Anterior cingulate cortex (tissue), 58 donors: ENCODE measurements at regions not wholly inside any gene's neighbourhood (a gene's known extent, or its start where the extent isn't known, plus 50 kb on each side); places are given as distances from the start of the nearest gene placed in this dataset.

Source experiments
- DNase-seq, 58 donors: peaks; one replicate each; lab custom pipeline; 2025; lab: John Stamatoyannopoulos, UW

GRCh38 chr18:47492691-47493090 lies 241.2 kb upstream of the SKOR2 start:
- DNase-seq = no peak

DNA sequence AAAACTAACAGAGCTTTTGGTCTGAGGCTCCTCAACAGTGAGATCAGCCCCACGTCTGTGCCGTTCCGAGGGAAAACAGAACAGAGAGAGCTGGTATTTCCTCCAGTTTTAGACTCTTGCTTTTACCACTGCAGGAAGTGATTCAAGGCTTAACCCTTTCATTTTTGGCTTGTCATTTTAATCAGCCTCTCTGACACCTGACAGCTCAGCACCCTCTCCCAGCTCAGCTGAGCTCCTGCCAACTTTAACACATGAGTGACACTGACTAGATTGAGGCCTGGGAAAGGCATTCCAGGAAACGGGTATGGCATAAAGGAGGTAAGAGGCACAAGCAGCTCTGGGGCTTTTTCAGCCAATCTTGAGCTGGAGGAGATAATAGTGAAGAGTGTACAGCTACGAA lies 239.4 kb upstream of the SKOR2 start:
- no peak for DNase-seq

GRCh38 chr18:47485221-47485797 lies 233.8 kb upstream of the SKOR2 start:
- no peak for DNase-seq

DNA sequence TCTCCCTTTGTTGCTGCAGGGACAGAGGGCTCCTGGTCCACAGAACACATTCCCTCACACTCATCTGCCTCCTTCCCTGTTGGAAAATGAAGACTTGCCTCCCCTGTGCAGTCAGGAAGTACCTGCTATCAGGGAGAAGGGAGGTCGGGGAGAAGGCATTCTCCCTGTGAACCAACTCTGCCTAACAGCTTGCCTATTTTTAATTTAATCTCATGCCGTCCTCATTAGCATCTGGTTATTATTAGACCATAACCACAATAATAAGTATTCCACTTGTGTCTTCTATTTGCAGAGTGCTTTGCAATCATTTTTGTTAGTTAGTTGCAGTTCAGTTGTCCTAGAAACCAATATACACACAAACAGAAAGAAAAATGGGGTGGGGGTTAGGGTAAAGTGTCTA lies 232.6 kb upstream of the SKOR2 start:
- DNase-seq = no peak

DNA sequence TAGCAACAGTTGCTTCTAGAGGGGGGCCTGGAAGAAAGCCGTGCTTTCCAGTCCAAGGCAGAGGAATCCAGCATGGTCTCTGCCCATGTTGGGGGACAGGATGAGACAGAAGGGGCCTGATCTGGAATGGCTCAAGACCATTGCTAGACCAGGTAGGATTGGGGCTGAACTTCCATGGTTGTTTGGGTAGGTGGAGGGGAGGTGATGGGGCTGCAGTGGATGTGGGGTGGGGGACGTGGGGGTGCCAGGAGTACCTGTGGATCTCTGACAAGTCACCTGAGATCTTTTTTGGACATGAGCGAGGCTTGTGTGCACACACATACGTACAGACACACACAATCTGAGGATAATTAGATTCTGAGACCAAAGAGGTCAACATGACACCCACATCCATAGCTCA lies 228.7 kb upstream of the SKOR2 start:
- DNase-seq = no peak

DNA sequence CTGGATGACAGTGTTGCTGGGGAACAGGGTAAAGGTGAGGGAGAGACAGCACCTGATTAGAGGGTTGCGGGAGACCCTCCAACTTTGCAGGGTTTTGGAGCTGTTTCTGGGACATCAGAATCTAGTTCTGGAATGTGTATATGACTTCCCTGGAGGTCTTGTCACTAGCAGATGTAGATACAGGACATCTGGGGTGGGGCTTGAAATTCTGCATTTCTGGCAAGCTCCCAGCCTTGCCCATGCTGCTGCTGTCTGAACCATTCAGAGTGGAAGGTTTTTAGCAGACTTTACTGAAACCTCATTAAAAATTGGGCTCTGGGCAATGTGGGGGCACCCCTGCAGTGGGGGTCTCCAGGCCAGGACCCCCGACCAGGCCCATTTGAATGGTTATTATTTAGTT lies 220.3 kb upstream of the SKOR2 start:
- no peak for DNase-seq

GRCh38 chr18:47470941-47471340 lies 219.5 kb upstream of the SKOR2 start:
- no peak for DNase-seq

- DNase-seq = no peak
Observed at GRCh38 chr18:47469576-47469975, 218.1 kb upstream of the SKOR2 start.

GRCh38 chr18:47461977-47462376 lies 210.5 kb upstream of the SKOR2 start:
- DNase-seq = no peak

DNA sequence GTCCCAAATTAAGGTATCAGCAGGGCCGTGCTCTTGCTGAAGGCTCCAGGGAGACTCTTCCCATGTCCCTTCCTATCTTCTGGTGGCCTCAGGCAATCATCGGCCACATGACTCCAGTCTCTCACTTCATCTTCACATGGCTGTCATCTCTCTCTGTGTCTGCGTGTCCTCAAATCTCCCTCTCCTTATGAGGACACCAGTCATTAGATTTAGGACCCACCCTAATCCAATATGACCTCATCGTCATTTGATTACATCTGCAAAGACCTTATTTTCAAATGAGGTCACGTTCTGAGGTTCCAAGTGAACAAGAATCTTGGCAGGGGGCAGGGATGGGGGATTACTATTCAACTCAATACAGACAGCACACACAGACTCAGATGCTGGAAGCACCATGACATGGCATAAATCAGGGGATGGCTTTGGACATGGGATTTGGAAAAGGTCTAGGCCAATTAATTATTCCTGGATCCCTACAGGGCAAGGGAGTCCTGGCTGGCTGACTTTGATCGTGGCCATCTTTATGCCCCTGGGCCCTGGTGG lies 210.0 kb upstream of the SKOR2 start:
- DNase-seq = no peak

DNA sequence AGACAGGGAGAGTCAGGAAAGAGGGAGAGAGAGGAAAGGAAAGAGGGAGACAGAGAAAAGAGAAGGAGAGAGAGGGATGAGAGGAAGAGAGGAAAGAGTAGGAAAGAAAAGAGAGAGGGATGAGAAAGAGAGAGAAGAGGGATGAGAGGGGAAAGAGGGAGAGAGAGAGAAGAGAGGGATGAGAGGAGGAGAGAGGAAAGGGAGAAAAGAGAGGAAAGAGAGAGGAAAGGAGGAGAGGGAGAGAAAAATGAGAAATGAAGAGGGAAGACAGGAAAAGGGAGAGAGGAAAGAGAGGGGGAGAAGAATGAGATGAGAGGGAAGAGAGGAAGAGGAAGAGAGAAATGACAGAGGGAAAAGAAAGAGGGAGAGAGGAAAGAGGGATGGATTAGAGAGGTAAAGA lies 207.0 kb upstream of the SKOR2 start:
- DNase-seq = no peak

- no peak for DNase-seq
Observed at GRCh38 chr18:47457614-47458013, 206.2 kb upstream of the SKOR2 start.

GRCh38 chr18:47453038-47453437 lies 201.6 kb upstream of the SKOR2 start:
- no peak for DNase-seq

- DNase-seq = no peak
Observed at GRCh38 chr18:47448956-47449355, 197.5 kb upstream of the SKOR2 start.

GRCh38 chr18:47441914-47442313 lies 190.5 kb upstream of the SKOR2 start:
- no peak for DNase-seq

- no peak for DNase-seq
Observed at GRCh38 chr18:47438001-47438400, 186.5 kb upstream of the SKOR2 start.

GRCh38 chr18:47436871-47437270 lies 185.4 kb upstream of the SKOR2 start:
- DNase-seq = no peak

DNA sequence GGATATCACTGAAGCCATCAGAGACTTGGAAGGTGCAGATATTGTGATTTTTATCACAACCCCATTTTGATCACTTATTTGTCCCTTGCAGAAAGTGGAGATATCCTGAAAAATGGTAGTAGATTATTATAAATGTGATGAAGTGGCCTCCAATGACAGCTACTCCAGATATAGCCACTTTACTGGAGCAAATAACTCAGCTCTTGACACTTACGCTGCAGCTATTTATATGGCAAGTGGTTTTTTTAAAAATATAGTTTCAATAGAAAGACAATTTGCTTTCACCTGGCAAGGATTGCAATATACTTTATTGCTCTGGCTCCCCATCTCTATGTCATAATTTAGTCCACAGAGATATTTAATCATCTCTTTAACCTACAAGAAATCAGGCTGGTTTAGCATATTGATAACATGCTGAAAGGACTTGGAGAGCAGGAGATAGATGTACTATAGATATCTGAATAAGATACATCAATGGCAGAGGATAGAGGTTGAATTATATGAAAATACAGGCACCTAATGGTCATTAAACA lies 182.8 kb upstream of the SKOR2 start:
- DNase-seq = no peak

DNA sequence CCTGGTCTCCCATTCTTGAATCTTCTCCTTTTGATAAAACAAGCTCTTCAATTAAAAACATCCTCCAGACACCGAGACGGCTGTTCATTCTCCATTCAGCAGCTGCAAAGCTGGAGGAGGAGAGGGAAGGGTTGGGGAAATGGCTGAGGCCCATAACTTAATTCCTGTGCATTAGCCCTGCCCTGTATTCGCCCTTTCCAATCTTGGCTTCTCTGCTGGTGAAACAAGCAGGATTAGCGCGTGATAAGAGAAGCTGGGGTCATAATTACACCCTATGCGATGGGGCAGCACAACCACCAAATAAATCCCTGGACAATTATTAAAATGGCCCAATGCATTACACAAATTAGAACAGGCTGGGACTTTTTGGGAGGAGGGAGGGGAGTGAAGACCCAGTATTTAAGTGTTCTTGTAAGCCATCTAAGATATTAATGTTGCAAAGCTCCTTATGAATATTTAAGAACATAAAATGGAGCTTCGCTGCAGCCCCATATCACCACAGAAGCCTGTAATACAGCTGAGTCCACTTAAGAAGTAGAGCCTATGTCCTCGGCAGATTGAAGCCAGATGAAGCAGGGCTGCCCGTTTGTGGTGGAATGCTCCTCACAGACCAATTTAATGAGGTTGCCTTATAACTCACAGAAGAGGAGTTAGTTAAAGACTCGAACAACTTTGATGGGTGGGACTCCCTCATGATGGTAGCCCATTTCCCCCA lies 176.6 kb upstream of the SKOR2 start:
- no peak for DNase-seq

DNA sequence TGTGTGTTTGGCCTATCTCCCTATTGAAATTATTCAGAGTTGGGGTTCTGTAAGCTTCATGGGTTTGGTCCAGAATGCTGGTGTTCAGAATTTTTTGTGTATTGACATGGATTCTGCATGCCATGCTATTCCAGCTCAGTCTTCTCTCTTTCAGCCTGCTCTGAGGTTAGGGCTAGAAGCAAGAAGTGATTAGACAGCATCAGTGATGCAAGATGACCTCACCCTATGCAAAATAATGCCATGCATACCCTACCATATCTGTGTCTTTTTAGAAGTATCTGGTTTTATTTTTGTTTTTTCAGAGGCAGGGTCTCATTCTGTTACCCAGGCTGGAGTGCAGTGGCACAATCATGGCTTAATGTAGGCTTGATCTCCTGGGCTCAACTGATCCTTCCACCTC lies 175.6 kb upstream of the SKOR2 start:
- DNase-seq = no peak

DNA sequence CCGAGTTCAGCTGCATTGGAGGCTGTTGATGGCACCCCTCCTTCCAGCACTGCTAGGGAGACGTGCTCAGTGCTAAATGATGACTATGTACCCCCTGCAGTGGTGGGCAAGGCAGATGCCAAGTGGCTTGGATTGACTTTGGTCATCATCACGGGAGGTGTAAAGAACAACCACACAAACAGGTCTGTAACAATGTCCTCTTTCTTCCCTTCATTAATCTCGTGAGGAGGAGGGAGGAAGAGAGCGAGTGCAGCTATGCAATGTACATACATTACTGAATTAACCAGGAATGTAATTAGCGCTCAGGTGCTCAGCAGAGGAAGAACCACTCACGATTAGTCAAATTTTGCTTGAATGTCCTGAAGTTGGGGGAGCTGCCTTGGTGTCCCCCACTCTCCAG lies 173.9 kb upstream of the SKOR2 start:
- DNase-seq = no peak

DNA sequence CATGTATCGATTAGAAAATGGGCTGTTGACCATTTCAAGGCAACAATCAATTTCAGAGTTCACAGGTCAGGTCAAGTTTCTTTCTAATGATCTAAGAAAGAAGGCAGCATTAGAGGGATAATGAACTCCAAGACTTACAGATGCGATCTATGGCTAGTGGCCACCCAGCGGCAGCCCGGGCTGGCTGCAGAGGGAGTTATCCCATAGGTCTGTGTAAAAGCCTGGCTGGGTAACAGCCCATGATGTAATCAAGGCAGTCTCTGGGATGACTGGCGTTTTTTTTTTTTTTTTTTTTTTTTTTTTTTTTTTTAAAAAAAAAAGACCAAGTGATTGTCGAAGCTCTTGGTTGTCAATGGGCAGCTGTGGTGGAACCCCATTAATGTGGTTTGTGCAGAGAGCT lies 171.1 kb upstream of the SKOR2 start:
- DNase-seq = no peak
